ENCODE measurements at regions not wholly inside any gene's neighbourhood (a gene's known extent, or its start where the extent isn't known, plus 50 kb on each side); places are given as distances from the start of the nearest gene placed in this dataset.

GRCh38 chr12:105705235-105705634 lies 374.7 kb downstream of the C12orf75 start:
- no peaks in the 10 kb centered on the region for H3K27me3 ChIP-seq (ENCODE audit: control insufficient read depth, insufficient read depth, low read length)
- TF ChIP-seq CTCF (IDR thresholded peaks at IDR 0.05; ENCODE audit: insufficient read depth, low read length, poor library complexity, severe bottlenecking), result no peak
- no peak for DNase-seq (ENCODE audit: low read depth)
- no peak overlapping the region for H3K4me3 ChIP-seq (ENCODE audit: low read depth, low read length)
- H3K36me3 ChIP-seq (ENCODE audit: control insufficient read depth, insufficient read depth, low read length), result no peaks in the 10 kb centered on the region

GRCh38 chr12:105705765-105706164 lies 375.3 kb downstream of the C12orf75 start:
- Histone ChIP-seq H3K36me3 (ENCODE audit: control insufficient read depth, insufficient read depth, low read length) (no peaks in the 10 kb centered on the region), H3K4me3 (ENCODE audit: low read depth, low read length) (no peak overlapping the region), H3K27me3 (ENCODE audit: control insufficient read depth, insufficient read depth, low read length) (no peaks in the 10 kb centered on the region)
- peak; percentile 28 for DNase-seq (ENCODE audit: low read depth)
- TF ChIP-seq CTCF (IDR thresholded peaks at IDR 0.05; ENCODE audit: insufficient read depth, low read length, poor library complexity, severe bottlenecking), result peak; percentile 82

GRCh38 chr12:105706321-105706972 lies 376.0 kb downstream of the C12orf75 start:
- no peak for TF ChIP-seq CTCF (IDR thresholded peaks at IDR 0.05; ENCODE audit: insufficient read depth, low read length, poor library complexity, severe bottlenecking)
- Histone ChIP-seq H3K4me3 (ENCODE audit: low read depth, low read length) (no peak overlapping the region), H3K36me3 (ENCODE audit: control insufficient read depth, insufficient read depth, low read length) (no peaks in the 10 kb centered on the region), H3K27me3 (ENCODE audit: control insufficient read depth, insufficient read depth, low read length) (no peaks in the 10 kb centered on the region)
- DNase-seq (ENCODE audit: low read depth), result peak; percentile 89

- H3K27me3 ChIP-seq (ENCODE audit: control insufficient read depth, insufficient read depth, low read length), result no peaks in the 10 kb centered on the region
- H3K4me3 ChIP-seq (ENCODE audit: low read depth, low read length), result no peak overlapping the region
- no peaks in the 10 kb centered on the region for H3K36me3 ChIP-seq (ENCODE audit: control insufficient read depth, insufficient read depth, low read length)
- DNase-seq (ENCODE audit: low read depth), result no peak
- TF ChIP-seq CTCF (IDR thresholded peaks at IDR 0.05; ENCODE audit: insufficient read depth, low read length, poor library complexity, severe bottlenecking), result no peak
Observed at GRCh38 chr12:105706973-105707334, 376.5 kb downstream of the C12orf75 start.

GRCh38 chr12:105713606-105714305 lies 383.3 kb downstream of the C12orf75 start:
- TF ChIP-seq CTCF (IDR thresholded peaks at IDR 0.05; ENCODE audit: insufficient read depth, low read length, poor library complexity, severe bottlenecking), result no peak
- no peak overlapping the region for H3K4me3 ChIP-seq (ENCODE audit: low read depth, low read length)
- H3K36me3 ChIP-seq (ENCODE audit: control insufficient read depth, insufficient read depth, low read length), result no peaks in the 10 kb centered on the region
- no peak for DNase-seq (ENCODE audit: low read depth)
- no peaks in the 10 kb centered on the region for H3K27me3 ChIP-seq (ENCODE audit: control insufficient read depth, insufficient read depth, low read length)

- no peak for DNase-seq (ENCODE audit: low read depth)
- TF ChIP-seq CTCF (IDR thresholded peaks at IDR 0.05; ENCODE audit: insufficient read depth, low read length, poor library complexity, severe bottlenecking), result no peak
- Histone ChIP-seq H3K36me3 (ENCODE audit: control insufficient read depth, insufficient read depth, low read length) (no peaks in the 10 kb centered on the region), H3K27me3 (ENCODE audit: control insufficient read depth, insufficient read depth, low read length) (no peaks in the 10 kb centered on the region), H3K4me3 (ENCODE audit: low read depth, low read length) (no peak overlapping the region)
Observed at GRCh38 chr12:105716621-105717020, 386.1 kb downstream of the C12orf75 start.

All from kidney epithelial cell (primary cell).